Keratinocyte (primary cell): ENCODE measurements at regions not wholly inside any gene's neighbourhood (a gene's known extent, or its start where the extent isn't known, plus 50 kb on each side); places are given as distances from the start of the nearest gene placed in this dataset.

Experiments used
- DNase-seq: peaks from one replicate; pipeline ENCODE4 v3.0.0-alpha.2; 2011; ENCODE audit warnings: low read depth, missing footprints, low spot score
- FAIRE-seq: peaks from 2 replicates; lab custom pipeline; 2011; peaks lifted over from hg19 to GRCh38; lab: Jason Lieb, UNC
- H2AFZ ChIP-seq: 2 replicates; pipeline ENCODE4 v1.6.0; 2012; ENCODE audit warnings: low read length, control low read depth, inconsistent platforms; ENCODE audit not compliant: control insufficient read depth
- H3K27ac ChIP-seq: 2 replicates; pipeline ENCODE4 v1.5.1; 2011; ENCODE audit warnings: low read length; ENCODE audit not compliant: control insufficient read depth, insufficient read depth
- H3K27me3 ChIP-seq: 3 replicates; pipeline ENCODE4 v1.6.0; 2011; ENCODE audit warnings: low read length; ENCODE audit not compliant: control insufficient read depth, insufficient read depth; ENCODE audit errors: extremely low read depth
- H3K36me3 ChIP-seq, 2 experiments: 2 replicates in 1 of 2; 3 replicates in 1 of 2; pipeline ENCODE4 v1.5.1; 2011; ENCODE audit warnings: low read length in 2 of 2, mild to moderate bottlenecking in 1 of 2; ENCODE audit not compliant: control insufficient read depth in 2 of 2, insufficient read depth in 2 of 2; ENCODE audit errors: extremely low read depth in 1 of 2
- H3K4me1 ChIP-seq: 3 replicates; pipeline ENCODE4 v1.5.1; 2011; ENCODE audit warnings: low read length; ENCODE audit not compliant: control insufficient read depth, insufficient read depth; ENCODE audit errors: extremely low read depth
- H3K4me2 ChIP-seq: 3 replicates; pipeline ENCODE4 v1.6.0; 2011; ENCODE audit warnings: low read depth, low read length; ENCODE audit not compliant: control insufficient read depth, insufficient read depth; ENCODE audit errors: extremely low read depth
- H3K4me3 ChIP-seq, 3 experiments: fragments of 200-600 bp in 1 of 3; sonication (generic) in 1 of 3; 2 replicates in 2 of 3; 3 replicates in 1 of 3; pipeline ENCODE4 v1.5.1; 2011 to 2016; ENCODE audit warnings: low read length in 3 of 3, mild to moderate bottlenecking in 3 of 3, control low read depth in 2 of 3, inconsistent platforms in 1 of 3, low read depth in 1 of 3, mixed read lengths in 1 of 3, mixed run types in 1 of 3, moderate library complexity in 1 of 3; ENCODE audit not compliant: control insufficient read depth in 2 of 3, insufficient read depth in 2 of 3; ENCODE audit errors: extremely low read depth in 1 of 3
- H3K79me2 ChIP-seq: 2 replicates; pipeline ENCODE4 v1.6.0; 2012; ENCODE audit warnings: low read length; ENCODE audit not compliant: control insufficient read depth, insufficient read depth
- H3K9ac ChIP-seq: 3 replicates; pipeline ENCODE4 v1.6.0; 2011; ENCODE audit warnings: low read length; ENCODE audit not compliant: control insufficient read depth, insufficient read depth; ENCODE audit errors: extremely low read depth
- H3K9me1 ChIP-seq: 3 replicates; pipeline ENCODE4 v1.6.0; 2011; ENCODE audit warnings: low read length; ENCODE audit not compliant: control insufficient read depth, insufficient read depth; ENCODE audit errors: extremely low read depth
- H3K9me3 ChIP-seq: 2 replicates; pipeline ENCODE4 v1.5.1; 2012; ENCODE audit warnings: low read depth, low read length; ENCODE audit not compliant: control insufficient read depth
- H4K20me1 ChIP-seq: 3 replicates; pipeline ENCODE4 v1.6.0; 2011; ENCODE audit warnings: low read length; ENCODE audit not compliant: control insufficient read depth, insufficient read depth; ENCODE audit errors: extremely low read depth
- CTCF ChIP-seq, 3 experiments: IDR thresholded peaks in 1 of 3; conservative IDR thresholded peaks in 1 of 3; optimal IDR thresholded peaks in 1 of 3; 2 replicates in 2 of 3; 3 replicates in 1 of 3; pipeline versions ENCODE3 to v1.5.1; 2011; ENCODE audit warnings: low read length in 3 of 3, mild to moderate bottlenecking in 3 of 3, moderate library complexity in 2 of 3, control low read depth in 1 of 3, inconsistent platforms in 1 of 3; ENCODE audit not compliant: insufficient read depth in 2 of 3; ENCODE audit errors: extremely low read depth in 1 of 3
- EZH2 ChIP-seq: IDR thresholded peaks from one replicate; pipeline ENCODE4 v1.6.1; 2012; ENCODE audit warnings: inconsistent platforms, mild to moderate bottlenecking, low read length, moderate library complexity
- dilution Hi-C: fragments of 300-500 bp; cut with MboI; formaldehyde crosslinking; loops from one replicate; pipeline ENCODE4 v1.7.0; 2020; ENCODE audit warnings: low sequenced_read_pairs; ENCODE audit not compliant: extremely low pct_ligation_motif_present

GRCh38 chr12:19671695-19672094 is 232.4 kb downstream of the AEBP2 start:
- no peak overlapping the region for H3K4me3 ChIP-seq
- dilution Hi-C loops = no loop called here
- H2AFZ ChIP-seq = no peak overlapping the region
- no peaks in the 10 kb centered on the region for H3K36me3 ChIP-seq
- no peak overlapping the region for H3K9ac ChIP-seq
- H3K9me3 ChIP-seq = no peaks in the 10 kb centered on the region
- no peak overlapping the region for H3K27ac ChIP-seq
- H3K9me1 ChIP-seq = no peaks in the 10 kb centered on the region
- H4K20me1 ChIP-seq = no peaks in the 10 kb centered on the region
- DNase-seq (no peak), FAIRE-seq (no peak)
- H3K27me3 ChIP-seq = no peaks in the 10 kb centered on the region
- H3K4me1 ChIP-seq = peaks cover 2% of the 10 kb centered on the region
- H3K4me2 ChIP-seq = no peak overlapping the region
- TF ChIP-seq CTCF (optimal IDR thresholded peaks at IDR 0.05 in 1 of 3, IDR thresholded peaks at IDR 0.05 in 1 of 3, conservative IDR thresholded peaks at IDR 0.05 in 1 of 3; ENCODE audit: extremely low read depth in 1 of 3, insufficient read depth in 2 of 3, low read length in 3 of 3) = no peak
- no peak for TF ChIP-seq EZH2
- H3K79me2 ChIP-seq = no peaks in the 10 kb centered on the region

- H3K79me2 ChIP-seq = no peaks in the 10 kb centered on the region
- DNase-seq (no peak), FAIRE-seq (no peak)
- H2AFZ ChIP-seq = no peak overlapping the region
- H3K27me3 ChIP-seq = no peaks in the 10 kb centered on the region
- peaks cover 2% of the 10 kb centered on the region for H3K4me1 ChIP-seq
- H3K9me3 ChIP-seq = no peaks in the 10 kb centered on the region
- dilution Hi-C loops = no loop called here
- no peak for TF ChIP-seq EZH2
- no peak for TF ChIP-seq CTCF (optimal IDR thresholded peaks at IDR 0.05 in 1 of 3, IDR thresholded peaks at IDR 0.05 in 1 of 3, conservative IDR thresholded peaks at IDR 0.05 in 1 of 3; ENCODE audit: extremely low read depth in 1 of 3, insufficient read depth in 2 of 3, low read length in 3 of 3)
- no peaks in the 10 kb centered on the region for H3K36me3 ChIP-seq
- no peak overlapping the region for H3K27ac ChIP-seq
- H3K9me1 ChIP-seq = no peaks in the 10 kb centered on the region
- no peak overlapping the region for H3K4me3 ChIP-seq
- H3K4me2 ChIP-seq = no peak overlapping the region
- H3K9ac ChIP-seq = no peak overlapping the region
- H4K20me1 ChIP-seq = no peaks in the 10 kb centered on the region
Observed at GRCh38 chr12:19674437-19674836, 235.1 kb downstream of the AEBP2 start.
